ENCODE measurements at regions not wholly inside any gene's neighbourhood (a gene's known extent, or its start where the extent isn't known, plus 50 kb on each side); places are given as distances from the start of the nearest gene placed in this dataset.

- peak; percentile 63 for TF ChIP-seq CTCF (IDR thresholded peaks at IDR 0.05; ENCODE audit: low read depth, low read length)
- no peak overlapping the region for H3K4me3 ChIP-seq (ENCODE audit: low read depth, low read length)
- in situ Hi-C loops (cut with HindIII; ENCODE audit: low sequenced_read_pairs) = no loop called here
- DNase-seq (ENCODE audit: low read depth, low spot score) = peak; percentile 29
Measured at GRCh38 chr1:82775406-82776000, 974.8 kb downstream of the ADGRL2 start.

GRCh38 chr1:82762829-82763532 lies 962.2 kb downstream of the ADGRL2 start:
- no peak overlapping the region for H3K4me3 ChIP-seq (ENCODE audit: low read depth, low read length)
- no peak for TF ChIP-seq CTCF (IDR thresholded peaks at IDR 0.05; ENCODE audit: low read depth, low read length)
- in situ Hi-C loops (cut with HindIII; ENCODE audit: low sequenced_read_pairs) = no loop called here
- no peak for DNase-seq (ENCODE audit: low read depth, low spot score)

GRCh38 chr1:82759035-82759434 lies 958.3 kb downstream of the ADGRL2 start:
- in situ Hi-C loops (cut with HindIII; ENCODE audit: low sequenced_read_pairs) = no loop called here
- H3K4me3 ChIP-seq (ENCODE audit: low read depth, low read length) = no peak overlapping the region
- peak; percentile 9 for TF ChIP-seq CTCF (IDR thresholded peaks at IDR 0.05; ENCODE audit: low read depth, low read length)
- no peak for DNase-seq (ENCODE audit: low read depth, low spot score)

DNA sequence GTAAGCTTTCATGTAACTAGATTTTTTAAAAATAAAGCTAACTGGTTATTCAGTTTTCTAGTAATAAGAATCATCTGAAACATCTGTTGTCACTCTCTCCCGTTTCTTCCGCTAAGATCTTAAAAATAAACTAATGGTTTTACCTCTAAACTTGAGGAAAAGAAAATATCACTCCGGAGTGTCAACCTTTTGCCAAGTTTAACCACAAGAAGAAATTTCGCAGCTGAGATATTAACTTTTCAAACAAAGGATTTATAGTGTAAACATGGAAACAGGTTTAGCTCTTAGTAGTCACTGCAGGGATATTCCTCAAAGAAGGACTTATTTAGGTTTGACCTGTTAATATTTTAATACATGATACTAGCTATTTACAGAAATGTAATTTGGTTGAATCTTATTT lies 954.9 kb downstream of the ADGRL2 start:
- no peak for TF ChIP-seq CTCF (IDR thresholded peaks at IDR 0.05; ENCODE audit: low read depth, low read length)
- in situ Hi-C loops (cut with HindIII; ENCODE audit: low sequenced_read_pairs) = no loop called here
- H3K4me3 ChIP-seq (ENCODE audit: low read depth, low read length) = no peak overlapping the region
- DNase-seq (ENCODE audit: low read depth, low spot score) = peak; percentile 3

DNA sequence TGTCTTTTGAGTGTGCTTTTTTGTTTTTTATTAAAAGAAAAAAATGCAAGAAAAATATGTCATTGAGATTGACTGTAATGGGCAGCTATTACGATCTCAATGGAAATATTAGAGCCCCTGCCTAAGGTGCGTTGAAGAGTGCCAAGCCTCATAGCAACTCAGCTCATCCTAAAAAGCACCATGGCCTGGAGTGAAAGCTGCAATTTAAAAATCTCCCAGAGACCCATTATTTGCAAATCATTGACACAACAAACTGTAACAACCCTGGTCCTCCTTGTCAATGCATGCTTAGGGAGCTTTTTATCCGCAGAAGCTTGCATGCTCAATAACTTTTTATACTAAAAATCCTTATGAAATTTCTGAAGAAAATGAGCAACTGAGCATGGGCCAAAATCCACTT lies 954.5 kb downstream of the ADGRL2 start:
- in situ Hi-C loops (cut with HindIII; ENCODE audit: low sequenced_read_pairs) = no loop called here
- no peak for DNase-seq (ENCODE audit: low read depth, low spot score)
- no peak for TF ChIP-seq CTCF (IDR thresholded peaks at IDR 0.05; ENCODE audit: low read depth, low read length)
- no peak overlapping the region for H3K4me3 ChIP-seq (ENCODE audit: low read depth, low read length)

GRCh38 chr1:82752046-82752445 lies 951.3 kb downstream of the ADGRL2 start:
- in situ Hi-C loops (cut with HindIII; ENCODE audit: low sequenced_read_pairs) = no loop called here
- no peak for DNase-seq (ENCODE audit: low read depth, low spot score)

More at GRCh38 chr1:82752046-82752445, 951.3 kb downstream of the ADGRL2 start:
- TF ChIP-seq CTCF (IDR thresholded peaks at IDR 0.05; ENCODE audit: low read depth, low read length) = no peak
- no peak overlapping the region for H3K4me3 ChIP-seq (ENCODE audit: low read depth, low read length)

All from astrocyte of the spinal cord (primary cell).